HG03196 (cell line): ENCODE measurements at regions not wholly inside any gene's neighbourhood (a gene's known extent, or its start where the extent isn't known, plus 50 kb on each side); places are given as distances from the start of the nearest gene placed in this dataset.

ENCODE experiments used
- ATAC-seq: cut with Tn5 transposase; IDR thresholded peaks from one replicate; pipeline ENCODE4 v1.9.1; 2021; ENCODE audit not compliant: unreplicated experiment

GRCh38 chr9:96044401-96044800, 168.9 kb downstream of the ERCC6L2 start:
- ATAC-seq, result no peak

GRCh38 chr9:96040591-96041461, 165.3 kb downstream of the ERCC6L2 start:
- ATAC-seq, result no peak

- ATAC-seq, result no peak
Measured at GRCh38 chr9:96038914-96039313, 163.4 kb downstream of the ERCC6L2 start.

- ATAC-seq, result no peak
Measured at GRCh38 chr9:96038271-96038670, 162.8 kb downstream of the ERCC6L2 start.

- no peak for ATAC-seq
Measured at GRCh38 chr9:96034553-96035122, 159.1 kb downstream of the ERCC6L2 start.

- ATAC-seq, result no peak
Measured at GRCh38 chr9:96033896-96034295, 158.4 kb downstream of the ERCC6L2 start.

GRCh38 chr9:96031916-96032534, 156.5 kb downstream of the ERCC6L2 start:
- no peak for ATAC-seq

GRCh38 chr9:96031366-96031824, 155.9 kb downstream of the ERCC6L2 start:
- ATAC-seq, result no peak

GRCh38 chr9:96029722-96030530, 154.4 kb downstream of the ERCC6L2 start:
- no peak for ATAC-seq

GRCh38 chr9:96027251-96028131, 152.0 kb downstream of the ERCC6L2 start:
- no peak for ATAC-seq

GRCh38 chr9:96026655-96027213, 151.2 kb downstream of the ERCC6L2 start:
- no peak for ATAC-seq

- no peak for ATAC-seq
Measured at GRCh38 chr9:96025995-96026602, 150.6 kb downstream of the ERCC6L2 start.

- ATAC-seq, result no peak
Measured at GRCh38 chr9:96023486-96023885, 148.0 kb downstream of the ERCC6L2 start.

GRCh38 chr9:96022445-96023051, 147.1 kb downstream of the ERCC6L2 start:
- no peak for ATAC-seq

- no peak for ATAC-seq
Measured at GRCh38 chr9:96021551-96022444, 146.3 kb downstream of the ERCC6L2 start.

- ATAC-seq, result no peak
Measured at GRCh38 chr9:96020792-96021550, 145.5 kb downstream of the ERCC6L2 start.

- no peak for ATAC-seq
Measured at GRCh38 chr9:96020300-96020791, 144.9 kb downstream of the ERCC6L2 start.
